Small intestine (tissue), 7 donors: ENCODE measurements at regions not wholly inside any gene's neighbourhood (a gene's known extent, or its start where the extent isn't known, plus 50 kb on each side); places are given as distances from the start of the nearest gene placed in this dataset.

ENCODE experiments used
- DNase-seq, 2 donors: peaks; one replicate each; pipeline versions ENCODE4 v3.0.0 to v3.0.0-alpha.2; 2013
- FAIRE-seq: peaks from 2 replicates; lab custom pipeline; 2012; peaks lifted over from hg19 to GRCh38; lab: Jason Lieb, UNC
- H3K27ac ChIP-seq, 3 donors: one replicate each; pipeline ENCODE4 v1.5.1; 2013; ENCODE audit warnings: low read length in 2 of 3, mild to moderate bottlenecking in 2 of 3, control low read depth in 1 of 3, inconsistent platforms in 1 of 3, low read depth in 1 of 3, moderate library complexity in 1 of 3
- H3K27me3 ChIP-seq, 3 donors: one replicate each; pipeline ENCODE4 v1.6.1; 2013; ENCODE audit warnings: low read length in 3 of 3, inconsistent platforms in 1 of 3; ENCODE audit not compliant: control insufficient read depth in 3 of 3, insufficient read depth in 3 of 3
- H3K36me3 ChIP-seq, 3 donors: one replicate each; pipeline ENCODE4 v1.6.1; 2013; ENCODE audit warnings: low read length in 3 of 3, inconsistent platforms in 1 of 3, low read depth in 1 of 3, mild to moderate bottlenecking in 1 of 3, moderate library complexity in 1 of 3; ENCODE audit not compliant: control insufficient read depth in 3 of 3, insufficient read depth in 2 of 3
- H3K4me1 ChIP-seq, 3 donors: one replicate each; pipeline ENCODE4 v1.6.1; 2013; ENCODE audit warnings: low read length in 2 of 3, inconsistent platforms in 1 of 3, low read depth in 1 of 3, mild to moderate bottlenecking in 1 of 3, moderate library complexity in 1 of 3; ENCODE audit not compliant: control insufficient read depth in 3 of 3, insufficient read depth in 2 of 3
- H3K4me3 ChIP-seq, 3 donors: one replicate each; pipeline ENCODE4 v1.5.1; 2013; ENCODE audit warnings: low read length in 3 of 3, control low read depth in 1 of 3, inconsistent platforms in 1 of 3, low read depth in 1 of 3, mild to moderate bottlenecking in 1 of 3, moderate library complexity in 1 of 3
- H3K9me3 ChIP-seq, 2 donors: one replicate each; pipeline ENCODE4 v1.6.1; 2013; ENCODE audit warnings: low read depth in 1 of 2, low read length in 1 of 2; ENCODE audit not compliant: control insufficient read depth in 2 of 2, insufficient read depth in 1 of 2
- WGBS, 3 donors: extraction: QIAGEN DNeasy Blood & Tissue Kit; methylation state at CpG; one replicate each; pipeline ENCODE4 v1.1.7; 2013; 5-methylcytosine and 5-hydroxymethylcytosine counted together
- donor health status: healthy with polysubstance abuse.
- donor health status: control.
- donor health status: control.
- donor health status: Bipolar disorder and iron deficiency.
- donor health status: healthy.

- Histone ChIP-seq H3K9me3 (no peaks in the 10 kb centered on the region), H3K27me3 (no peaks in the 10 kb centered on the region), H3K36me3 (no peaks in the 10 kb centered on the region), H3K4me1 (no peaks in the 10 kb centered on the region), H3K27ac (no peak overlapping the region), H3K4me3 (no peak overlapping the region)
- FAIRE-seq (no peak), DNase-seq (no peak)
Measured at GRCh38 chr2:126408671-126409070, 247.3 kb upstream of the GYPC start.

DNA sequence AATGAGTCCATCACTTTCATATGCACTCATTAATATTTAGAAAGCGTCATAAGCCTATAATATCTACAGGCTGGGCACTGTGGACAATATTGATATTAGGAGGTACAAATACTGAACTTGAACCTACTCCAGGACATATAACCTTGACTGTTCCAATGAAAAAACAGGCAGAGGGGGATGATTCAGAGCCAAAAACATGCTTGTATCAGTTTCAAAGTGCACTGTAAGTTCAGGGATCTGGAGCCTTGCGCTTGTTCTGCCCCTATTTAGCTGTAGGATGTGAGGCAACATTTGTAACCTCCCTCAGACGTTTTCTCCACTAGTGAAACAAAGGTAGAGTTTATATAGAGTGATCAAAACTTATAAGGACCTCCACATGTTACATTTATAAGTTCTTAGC, 246.1 kb upstream of the GYPC start:
- 6 to 50% (median 22%) methylated on average over 3 of the region's 3 CpGs for WGBS, 3 donors
- FAIRE-seq: no peak
- H3K27ac ChIP-seq: no peak overlapping the region
- no peaks in the 10 kb centered on the region for H3K9me3 ChIP-seq
- no peak overlapping the region for H3K4me3 ChIP-seq
- DNase-seq: peak in 1 of 2 donors; percentile 14
- H3K36me3 ChIP-seq: no peaks in the 10 kb centered on the region
- H3K27me3 ChIP-seq: no peaks in the 10 kb centered on the region
- H3K4me1 ChIP-seq: no peaks in the 10 kb centered on the region

DNA sequence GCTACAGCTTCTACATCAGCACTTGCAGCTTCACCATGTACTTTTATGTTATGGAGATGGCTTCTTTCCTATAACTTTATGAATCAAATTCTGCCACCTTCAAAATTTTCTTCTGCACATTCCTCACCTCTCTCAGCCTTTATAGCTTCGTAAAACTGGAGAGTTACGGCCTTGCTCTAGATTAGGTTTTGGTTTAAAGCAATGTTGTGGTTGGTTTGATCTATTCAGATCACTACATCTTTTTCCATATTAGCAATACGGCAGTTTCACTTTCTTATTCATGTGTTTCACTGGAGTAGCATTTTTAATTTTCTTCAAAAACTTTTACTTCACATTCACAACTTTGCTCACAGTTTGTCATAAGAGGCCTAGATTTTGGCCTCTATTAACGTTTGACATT, 242.9 kb upstream of the GYPC start:
- Histone ChIP-seq H3K4me1 (no peaks in the 10 kb centered on the region), H3K9me3 (no peaks in the 10 kb centered on the region), H3K27me3 (no peaks in the 10 kb centered on the region), H3K36me3 (no peaks in the 10 kb centered on the region), H3K4me3 (no peak overlapping the region), H3K27ac (no peak overlapping the region)
- 52 to 68% (median 63%) methylated on average over 4 of the region's 4 CpGs for WGBS, 3 donors
- DNase-seq: no peak
- no peak for FAIRE-seq

- H3K4me3 ChIP-seq: no peak overlapping the region
- no peaks in the 10 kb centered on the region for H3K4me1 ChIP-seq
- H3K27ac ChIP-seq: no peak overlapping the region
- no peaks in the 10 kb centered on the region for H3K36me3 ChIP-seq
- DNase-seq: no peak
- H3K27me3 ChIP-seq: no peaks in the 10 kb centered on the region
- no peak for FAIRE-seq
- peaks cover 0 to 12% of the 10 kb centered on the region in 2 donors for H3K9me3 ChIP-seq
Measured at GRCh38 chr2:126419403-126419802, 236.6 kb upstream of the GYPC start.

DNA sequence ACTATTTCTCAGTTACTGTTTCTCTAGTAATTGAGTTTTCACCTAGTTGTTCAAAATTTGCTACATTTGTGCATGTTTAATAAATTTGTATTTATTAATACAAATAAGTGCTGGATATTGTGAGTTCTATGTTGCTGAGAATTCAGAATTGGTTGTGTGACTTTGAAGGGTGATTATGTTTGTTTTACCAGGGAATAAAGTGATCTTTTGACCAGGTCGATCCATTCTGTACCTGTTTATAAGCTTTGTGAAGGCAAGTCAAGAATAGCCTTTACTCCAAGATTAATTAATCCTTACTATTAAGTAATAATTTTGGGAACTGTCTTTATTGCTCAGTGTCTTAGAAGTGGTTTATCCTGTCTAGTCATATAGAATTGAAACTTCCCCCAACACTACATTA, 230.0 kb upstream of the GYPC start:
- no peaks in the 10 kb centered on the region for H3K36me3 ChIP-seq
- FAIRE-seq (no peak), DNase-seq (no peak)
- H3K27me3 ChIP-seq: no peaks in the 10 kb centered on the region
- peaks cover 0 to 6% of the 10 kb centered on the region in 2 donors for H3K9me3 ChIP-seq
- WGBS, 3 donors: 68 to 86% (median 69%) methylated on average over 1 of the region's 1 CpG
- no peak overlapping the region for H3K4me3 ChIP-seq
- H3K27ac ChIP-seq: no peak overlapping the region
- no peaks in the 10 kb centered on the region for H3K4me1 ChIP-seq

DNA sequence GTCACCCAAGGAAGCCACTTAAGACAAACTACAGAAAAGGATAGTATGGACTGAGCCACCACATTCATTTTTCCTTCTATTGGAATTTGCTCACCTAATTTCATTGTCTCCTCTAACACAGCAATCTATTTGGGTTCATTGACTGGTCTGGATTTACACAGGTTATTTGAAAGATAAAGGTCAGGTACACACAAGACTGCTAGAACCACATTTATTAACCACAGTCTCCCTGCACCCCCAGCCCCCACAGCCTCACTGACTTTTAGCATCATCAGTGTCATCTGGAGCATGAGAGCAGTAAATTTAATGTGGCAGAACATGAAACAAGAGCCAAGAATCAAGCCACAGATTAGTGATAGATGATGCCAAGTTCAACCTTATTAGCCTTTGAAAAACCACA, 226.9 kb upstream of the GYPC start:
- FAIRE-seq: no peak
- Histone ChIP-seq H3K36me3 (no peaks in the 10 kb centered on the region), H3K9me3 (no peaks in the 10 kb centered on the region), H3K27ac (no peak overlapping the region), H3K4me1 (no peaks in the 10 kb centered on the region), H3K27me3 (no peaks in the 10 kb centered on the region), H3K4me3 (no peak overlapping the region)
- no peak for DNase-seq

DNA sequence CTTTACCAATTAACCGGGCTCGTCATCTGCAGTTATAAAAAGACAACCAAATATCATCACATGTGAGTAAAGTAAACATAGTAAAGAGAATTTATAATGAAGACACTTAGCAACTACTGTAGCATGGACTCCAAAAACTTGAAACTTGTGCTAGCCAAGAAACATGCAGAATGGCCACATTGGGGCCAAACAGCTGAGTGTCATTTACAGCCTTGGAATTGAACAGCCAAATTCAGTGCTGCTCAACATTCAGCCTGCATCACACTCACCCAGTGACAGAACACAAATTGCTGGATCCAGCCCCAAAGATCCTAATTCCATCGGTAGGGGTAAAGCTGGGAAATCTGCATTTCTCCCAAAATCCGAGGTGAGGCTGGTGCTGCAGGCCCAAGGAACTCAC, 224.8 kb upstream of the GYPC start:
- H3K27ac ChIP-seq: no peak overlapping the region
- no peaks in the 10 kb centered on the region for H3K36me3 ChIP-seq
- FAIRE-seq (no peak), DNase-seq (no peak)
- no peak overlapping the region for H3K4me3 ChIP-seq
- no peaks in the 10 kb centered on the region for H3K4me1 ChIP-seq
- no peaks in the 10 kb centered on the region for H3K9me3 ChIP-seq
- WGBS, 3 donors: 71 to 82% (median 82%) methylated on average over 4 of the region's 4 CpGs
- no peaks in the 10 kb centered on the region for H3K27me3 ChIP-seq

DNA sequence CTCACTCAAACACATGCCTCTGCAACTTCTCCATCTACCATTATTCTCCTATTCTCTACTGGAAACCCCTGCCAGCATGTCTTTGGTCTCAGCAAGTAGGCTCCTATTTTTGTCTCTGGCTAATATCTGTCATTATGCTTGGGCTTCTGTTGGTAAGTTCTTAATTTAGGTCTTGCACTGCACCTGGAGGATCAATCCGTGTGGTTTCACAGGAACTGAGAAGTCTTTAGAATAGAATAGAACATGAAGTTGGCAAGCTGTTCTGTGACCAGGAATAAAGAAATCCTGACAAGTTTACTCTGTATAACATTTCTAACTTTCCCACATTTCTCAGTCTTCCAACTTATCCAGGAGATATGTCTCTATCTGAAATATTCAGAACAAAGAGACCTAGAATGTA, 219.5 kb upstream of the GYPC start:
- WGBS, 3 donors: 82 to 100% (median 86%) methylated on average over 1 of the region's 1 CpG
- Histone ChIP-seq H3K27ac (no peak overlapping the region), H3K9me3 (no peaks in the 10 kb centered on the region), H3K4me3 (no peak overlapping the region), H3K4me1 (no peaks in the 10 kb centered on the region), H3K27me3 (no peaks in the 10 kb centered on the region), H3K36me3 (no peaks in the 10 kb centered on the region)
- no peak for DNase-seq
- no peak for FAIRE-seq

DNA sequence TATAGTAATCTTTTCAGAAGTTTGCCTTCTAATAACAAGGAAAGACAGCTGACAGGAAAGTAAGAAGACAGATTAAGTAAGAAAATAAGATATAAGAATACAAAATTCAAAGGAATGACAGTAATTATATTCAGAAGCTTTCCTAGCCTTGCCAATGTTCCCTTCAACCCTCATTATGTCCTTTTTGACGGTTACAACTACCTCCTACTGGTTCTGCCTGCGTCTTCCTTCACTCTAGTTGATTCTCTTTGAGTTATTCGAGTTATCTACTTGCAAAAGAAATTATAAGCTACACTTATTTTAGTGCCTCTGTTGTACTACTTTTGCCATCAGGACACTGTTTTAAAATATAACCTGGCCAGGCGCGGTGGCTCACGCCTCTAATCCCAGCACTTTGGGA, 218.9 kb upstream of the GYPC start:
- H3K27ac ChIP-seq: no peak overlapping the region
- no peak overlapping the region for H3K4me3 ChIP-seq
- 90 to 94% (median 90%) methylated on average over 6 of the region's 6 CpGs for WGBS, 3 donors
- H3K4me1 ChIP-seq: no peaks in the 10 kb centered on the region
- no peak for FAIRE-seq
- no peak for DNase-seq
- H3K36me3 ChIP-seq: no peaks in the 10 kb centered on the region
- no peaks in the 10 kb centered on the region for H3K27me3 ChIP-seq
- H3K9me3 ChIP-seq: no peaks in the 10 kb centered on the region
